ENCODE measurements at regions not wholly inside any gene's neighbourhood (a gene's known extent, or its start where the extent isn't known, plus 50 kb on each side); places are given as distances from the start of the nearest gene placed in this dataset.

GRCh38 chr9:105082843-105083242 lies 154.9 kb upstream of the ABCA1 start:
- DNase-seq (ENCODE audit: low spot score in 2 of 2): no peak
- H3K36me3 ChIP-seq: no peaks in the 10 kb centered on the region
- H3K4me3 ChIP-seq: no peak overlapping the region
- TF ChIP-seq POLR2AphosphoS5 (IDR thresholded peaks at IDR 0.05): no peak
- no peak for TF ChIP-seq CTCF (IDR thresholded peaks at IDR 0.05)
- no peak for TF ChIP-seq POLR2A (IDR thresholded peaks at IDR 0.05)
- H3K27me3 ChIP-seq: no peaks in the 10 kb centered on the region
- no peaks in the 10 kb centered on the region for H3K9me3 ChIP-seq
- H3K27ac ChIP-seq: no peak overlapping the region
- 82% methylated on average over 7 of the region's 7 CpGs for WGBS
- peaks cover 11% of the 10 kb centered on the region for H3K4me1 ChIP-seq

- no peaks in the 10 kb centered on the region for H3K9me3 ChIP-seq
- H3K4me1 ChIP-seq: peaks cover 15% of the 10 kb centered on the region
- no peak overlapping the region for H3K4me3 ChIP-seq
- 83% methylated on average over 2 of the region's 2 CpGs for WGBS
- TF ChIP-seq POLR2A (IDR thresholded peaks at IDR 0.05) (no peak), POLR2AphosphoS5 (IDR thresholded peaks at IDR 0.05) (no peak), EP300 (IDR thresholded peaks at IDR 0.05) (no peak), CTCF (IDR thresholded peaks at IDR 0.05) (no peak)
- H3K36me3 ChIP-seq: no peaks in the 10 kb centered on the region
- no peak for DNase-seq (ENCODE audit: low spot score in 2 of 2)
- no peaks in the 10 kb centered on the region for H3K27me3 ChIP-seq
- H3K27ac ChIP-seq: no peak overlapping the region
These were observed 155.3 kb upstream of the ABCA1 start for GRCh38 chr9:105083256-105083655.

GRCh38 chr9:105087910-105088898 lies 156.2 kb upstream of the SLC44A1 start:
- Histone ChIP-seq H3K4me3 (no peak overlapping the region), H3K36me3 (no peaks in the 10 kb centered on the region), H3K4me1 (peaks cover 13% of the 10 kb centered on the region), H3K9me3 (no peaks in the 10 kb centered on the region), H3K27ac (no peak overlapping the region), H3K27me3 (no peaks in the 10 kb centered on the region)
- no peak for TF ChIP-seq EP300 (IDR thresholded peaks at IDR 0.05)
- no peak for TF ChIP-seq POLR2A (IDR thresholded peaks at IDR 0.05)
- TF ChIP-seq CTCF (IDR thresholded peaks at IDR 0.05): no peak
- TF ChIP-seq POLR2AphosphoS5 (IDR thresholded peaks at IDR 0.05): no peak
- WGBS: 45% methylated on average over 4 of the region's 4 CpGs
- no peak for DNase-seq (ENCODE audit: low spot score in 2 of 2)

- Histone ChIP-seq H3K27me3 (no peaks in the 10 kb centered on the region), H3K9me3 (no peaks in the 10 kb centered on the region), H3K27ac (no peak overlapping the region), H3K4me1 (peaks cover 13% of the 10 kb centered on the region), H3K36me3 (no peaks in the 10 kb centered on the region), H3K4me3 (no peak overlapping the region)
- DNase-seq (ENCODE audit: low spot score in 2 of 2): no peak
- TF ChIP-seq CTCF (IDR thresholded peaks at IDR 0.05) (no peak), POLR2AphosphoS5 (IDR thresholded peaks at IDR 0.05) (no peak), POLR2A (IDR thresholded peaks at IDR 0.05) (no peak), EP300 (IDR thresholded peaks at IDR 0.05) (no peak)
- WGBS: 73% methylated on average over 5 of the region's 5 CpGs
These were observed 154.6 kb upstream of the SLC44A1 start for GRCh38 chr9:105089874-105090273.

- Histone ChIP-seq H3K36me3 (no peaks in the 10 kb centered on the region), H3K9me3 (no peaks in the 10 kb centered on the region), H3K4me3 (no peak overlapping the region), H3K4me1 (peaks cover 13% of the 10 kb centered on the region), H3K27ac (no peak overlapping the region), H3K27me3 (no peaks in the 10 kb centered on the region)
- no peak for DNase-seq (ENCODE audit: low spot score in 2 of 2)
- WGBS: 48% methylated on average over 4 of the region's 4 CpGs
- TF ChIP-seq EP300 (IDR thresholded peaks at IDR 0.05) (no peak), POLR2A (IDR thresholded peaks at IDR 0.05) (no peak), POLR2AphosphoS5 (IDR thresholded peaks at IDR 0.05) (no peak), CTCF (IDR thresholded peaks at IDR 0.05) (no peak)
These were observed 153.3 kb upstream of the SLC44A1 start for GRCh38 chr9:105091004-105091640.

Data from suprapubic skin (tissue), 4 donors.